ENCODE measurements at regions not wholly inside any gene's neighbourhood (a gene's known extent, or its start where the extent isn't known, plus 50 kb on each side); places are given as distances from the start of the nearest gene placed in this dataset.

- H3K9me3 ChIP-seq (ENCODE audit: control insufficient read depth, insufficient read depth, low read length), result peaks cover 11% of the 10 kb centered on the region
- ChIA-PET POLR2A (no interaction called here), CTCF (no interaction called here)
- H3K4me3 ChIP-seq (ENCODE audit: low read depth, low read length), result no peak overlapping the region
- H3K27ac ChIP-seq (ENCODE audit: low read depth, low read length), result no peak overlapping the region
- H3K27me3 ChIP-seq (ENCODE audit: control insufficient read depth, insufficient read depth, low read length), result no peaks in the 10 kb centered on the region
- no peak for TF ChIP-seq CTCF (IDR thresholded peaks at IDR 0.05; ENCODE audit: low read depth, low read length)
- no peak for DNase-seq (ENCODE audit: low read depth, low spot score)
Measured at GRCh38 chr14:26765301-26765700, 167.5 kb upstream of the NOVA1 start.

GRCh38 chr14:26765768-26766520, 168.1 kb upstream of the NOVA1 start:
- H3K9me3 ChIP-seq (ENCODE audit: control insufficient read depth, insufficient read depth, low read length), result peaks cover 11% of the 10 kb centered on the region
- no peaks in the 10 kb centered on the region for H3K27me3 ChIP-seq (ENCODE audit: control insufficient read depth, insufficient read depth, low read length)
- CTCF ChIA-PET, result no interaction called here
- no peak for DNase-seq (ENCODE audit: low read depth, low spot score)
- H3K27ac ChIP-seq (ENCODE audit: low read depth, low read length), result no peak overlapping the region
- H3K4me3 ChIP-seq (ENCODE audit: low read depth, low read length), result no peak overlapping the region
- POLR2A ChIA-PET, result no interaction called here
- no peak for TF ChIP-seq CTCF (IDR thresholded peaks at IDR 0.05; ENCODE audit: low read depth, low read length)

- no peak overlapping the region for H3K27ac ChIP-seq (ENCODE audit: low read depth, low read length)
- TF ChIP-seq CTCF (IDR thresholded peaks at IDR 0.05; ENCODE audit: low read depth, low read length), result no peak
- ChIA-PET POLR2A (no interaction called here), CTCF (no interaction called here)
- H3K27me3 ChIP-seq (ENCODE audit: control insufficient read depth, insufficient read depth, low read length), result no peaks in the 10 kb centered on the region
- no peak for DNase-seq (ENCODE audit: low read depth, low spot score)
- H3K4me3 ChIP-seq (ENCODE audit: low read depth, low read length), result no peak overlapping the region
- peaks cover 8% of the 10 kb centered on the region for H3K9me3 ChIP-seq (ENCODE audit: control insufficient read depth, insufficient read depth, low read length)
Measured at GRCh38 chr14:26766726-26767125, 168.9 kb upstream of the NOVA1 start.

- Histone ChIP-seq H3K4me3 (ENCODE audit: low read depth, low read length) (no peak overlapping the region), H3K27ac (ENCODE audit: low read depth, low read length) (no peak overlapping the region), H3K27me3 (ENCODE audit: control insufficient read depth, insufficient read depth, low read length) (no peaks in the 10 kb centered on the region), H3K9me3 (ENCODE audit: control insufficient read depth, insufficient read depth, low read length) (peaks cover 6% of the 10 kb centered on the region)
- no peak for TF ChIP-seq CTCF (IDR thresholded peaks at IDR 0.05; ENCODE audit: low read depth, low read length)
- no peak for DNase-seq (ENCODE audit: low read depth, low spot score)
- CTCF ChIA-PET, result no interaction called here
- POLR2A ChIA-PET, result no interaction called here
Measured at GRCh38 chr14:26773906-26774593, 176.2 kb upstream of the NOVA1 start.

- DNase-seq (ENCODE audit: low read depth, low spot score), result no peak
- TF ChIP-seq CTCF (IDR thresholded peaks at IDR 0.05; ENCODE audit: low read depth, low read length), result no peak
- ChIA-PET POLR2A (no interaction called here), CTCF (no interaction called here)
- Histone ChIP-seq H3K4me3 (ENCODE audit: low read depth, low read length) (no peak overlapping the region), H3K9me3 (ENCODE audit: control insufficient read depth, insufficient read depth, low read length) (peaks cover 6% of the 10 kb centered on the region), H3K27ac (ENCODE audit: low read depth, low read length) (no peak overlapping the region), H3K27me3 (ENCODE audit: control insufficient read depth, insufficient read depth, low read length) (no peaks in the 10 kb centered on the region)
Measured at GRCh38 chr14:26775765-26776563, 178.1 kb upstream of the NOVA1 start.
